Cerebellar cortex (tissue), 1 donor: ENCODE measurements at regions not wholly inside any gene's neighbourhood (a gene's known extent, or its start where the extent isn't known, plus 50 kb on each side); places are given as distances from the start of the nearest gene placed in this dataset.

ENCODE experiments used
- DNase-seq: peaks from one replicate; pipeline ENCODE4 v3.0.0-alpha.2; 2015; ENCODE audit warnings: low spot score

- no peak for DNase-seq
Observed at GRCh38 chr10:125214283-125214570, 53.9 kb upstream of the CTBP2 start.

GRCh38 chr10:125213541-125214282 is 53.3 kb upstream of the CTBP2 start:
- DNase-seq = no peak

DNA sequence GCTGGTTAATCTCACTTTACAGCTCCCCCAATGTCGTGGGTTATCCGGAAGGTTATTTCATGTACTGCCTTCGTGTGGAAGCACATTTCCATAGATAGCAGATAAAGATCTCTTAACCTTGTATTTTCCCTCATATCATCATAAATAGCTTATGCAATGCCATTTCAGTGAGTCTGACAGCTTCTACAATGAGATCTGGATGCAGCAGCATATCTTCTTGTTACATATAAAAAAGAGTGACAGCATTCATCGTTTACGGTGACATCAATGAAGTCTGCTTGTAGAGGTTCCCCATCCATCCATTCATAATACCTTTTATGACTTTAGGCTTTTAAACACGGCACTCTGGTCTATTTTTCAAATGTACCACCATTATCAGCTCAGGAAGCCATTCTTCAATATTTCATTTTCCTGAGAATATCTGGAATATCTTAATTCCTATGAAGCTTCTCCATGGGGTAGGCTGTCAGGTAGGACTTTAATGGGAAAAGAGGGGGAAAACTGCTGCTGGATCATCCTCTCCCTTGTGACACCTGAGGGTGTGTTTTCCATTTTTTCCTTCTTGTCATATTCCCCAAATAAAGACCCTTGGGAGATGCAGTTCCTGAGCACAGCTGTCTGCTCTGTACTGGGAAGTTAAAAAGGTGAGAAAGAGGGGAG is 51.9 kb upstream of the CTBP2 start:
- no peak for DNase-seq
